ENCODE measurements at regions not wholly inside any gene's neighbourhood (a gene's known extent, or its start where the extent isn't known, plus 50 kb on each side); places are given as distances from the start of the nearest gene placed in this dataset.

DNA sequence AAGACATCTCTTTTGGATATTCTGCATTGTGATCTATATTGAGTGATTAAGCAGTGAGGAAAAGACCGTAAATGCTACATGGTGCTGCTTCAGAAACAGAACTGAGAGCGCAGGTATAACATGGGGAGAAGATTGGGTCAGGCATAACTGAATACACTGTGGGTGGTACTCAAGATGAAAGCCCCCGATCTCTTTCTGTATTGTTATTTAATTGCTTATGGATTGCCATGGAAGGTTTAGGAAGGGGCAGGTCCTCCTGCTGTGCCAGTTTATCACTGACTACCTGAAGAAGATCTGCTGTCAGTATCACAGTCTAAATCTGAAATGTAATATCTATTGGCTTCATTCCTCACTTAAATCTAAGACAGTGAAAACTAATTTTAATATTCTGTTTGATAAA is 1568.7 kb upstream of the CELF4 start:
- no peak for TF ChIP-seq TAF1 (IDR thresholded peaks at IDR 0.05; ENCODE audit: borderline replicate concordance, insufficient read depth, low read length)
- TF ChIP-seq, protein P1, sequence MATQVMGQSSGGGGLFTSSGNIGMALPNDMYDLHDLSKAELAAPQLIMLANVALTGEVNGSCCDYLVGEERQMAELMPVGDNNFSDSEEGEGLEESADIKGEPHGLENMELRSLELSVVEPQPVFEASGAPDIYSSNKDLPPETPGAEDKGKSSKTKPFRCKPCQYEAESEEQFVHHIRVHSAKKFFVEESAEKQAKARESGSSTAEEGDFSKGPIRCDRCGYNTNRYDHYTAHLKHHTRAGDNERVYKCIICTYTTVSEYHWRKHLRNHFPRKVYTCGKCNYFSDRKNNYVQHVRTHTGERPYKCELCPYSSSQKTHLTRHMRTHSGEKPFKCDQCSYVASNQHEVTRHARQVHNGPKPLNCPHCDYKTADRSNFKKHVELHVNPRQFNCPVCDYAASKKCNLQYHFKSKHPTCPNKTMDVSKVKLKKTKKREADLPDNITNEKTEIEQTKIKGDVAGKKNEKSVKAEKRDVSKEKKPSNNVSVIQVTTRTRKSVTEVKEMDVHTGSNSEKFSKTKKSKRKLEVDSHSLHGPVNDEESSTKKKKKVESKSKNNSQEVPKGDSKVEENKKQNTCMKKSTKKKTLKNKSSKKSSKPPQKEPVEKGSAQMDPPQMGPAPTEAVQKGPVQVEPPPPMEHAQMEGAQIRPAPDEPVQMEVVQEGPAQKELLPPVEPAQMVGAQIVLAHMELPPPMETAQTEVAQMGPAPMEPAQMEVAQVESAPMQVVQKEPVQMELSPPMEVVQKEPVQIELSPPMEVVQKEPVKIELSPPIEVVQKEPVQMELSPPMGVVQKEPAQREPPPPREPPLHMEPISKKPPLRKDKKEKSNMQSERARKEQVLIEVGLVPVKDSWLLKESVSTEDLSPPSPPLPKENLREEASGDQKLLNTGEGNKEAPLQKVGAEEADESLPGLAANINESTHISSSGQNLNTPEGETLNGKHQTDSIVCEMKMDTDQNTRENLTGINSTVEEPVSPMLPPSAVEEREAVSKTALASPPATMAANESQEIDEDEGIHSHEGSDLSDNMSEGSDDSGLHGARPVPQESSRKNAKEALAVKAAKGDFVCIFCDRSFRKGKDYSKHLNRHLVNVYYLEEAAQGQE (IDR thresholded peaks at IDR 0.05; ENCODE audit: insufficient read depth in 1 of 2, low read depth in 2 of 2, low read length in 2 of 2): no peak
- TF ChIP-seq FOXP2 (optimal IDR thresholded peaks at IDR 0.05; ENCODE audit: borderline replicate concordance, extremely low read depth, extremely low read length, insufficient read depth): no peak
- no peak for TF ChIP-seq POLR2AphosphoS5 (IDR thresholded peaks at IDR 0.05; ENCODE audit: low read depth, low read length)
- TF ChIP-seq SIN3A (IDR thresholded peaks at IDR 0.05; ENCODE audit: borderline replicate concordance, insufficient read depth, low read length): no peak

DNA sequence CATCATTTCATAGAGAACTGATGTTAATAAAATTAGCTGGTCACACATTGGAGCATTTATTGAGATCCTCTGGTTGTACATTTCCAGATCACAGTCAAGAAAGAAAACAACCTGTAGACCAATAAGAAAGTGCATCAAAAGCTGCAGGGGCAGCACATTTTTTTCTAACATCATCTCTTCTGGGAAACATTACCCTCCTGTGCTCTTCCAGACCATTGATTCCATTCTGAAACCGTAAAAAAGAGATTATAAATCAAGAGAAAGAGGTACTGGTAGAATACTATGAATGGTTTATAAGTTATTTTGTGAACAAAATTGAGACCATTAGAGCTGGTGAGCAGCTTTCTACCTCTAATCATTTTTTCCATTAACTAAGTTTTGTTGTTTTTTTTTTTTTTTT is 1548.2 kb upstream of the CELF4 start:
- TF ChIP-seq TAF1 (IDR thresholded peaks at IDR 0.05; ENCODE audit: borderline replicate concordance, insufficient read depth, low read length) (no peak), SIN3A (IDR thresholded peaks at IDR 0.05; ENCODE audit: borderline replicate concordance, insufficient read depth, low read length) (no peak), FOXP2 (optimal IDR thresholded peaks at IDR 0.05; ENCODE audit: borderline replicate concordance, extremely low read depth, extremely low read length, insufficient read depth) (no peak), POLR2AphosphoS5 (IDR thresholded peaks at IDR 0.05; ENCODE audit: low read depth, low read length) (no peak)
- TF ChIP-seq, protein P1 (IDR thresholded peaks at IDR 0.05; ENCODE audit: insufficient read depth in 1 of 2, low read depth in 2 of 2, low read length in 2 of 2): no peak

DNA sequence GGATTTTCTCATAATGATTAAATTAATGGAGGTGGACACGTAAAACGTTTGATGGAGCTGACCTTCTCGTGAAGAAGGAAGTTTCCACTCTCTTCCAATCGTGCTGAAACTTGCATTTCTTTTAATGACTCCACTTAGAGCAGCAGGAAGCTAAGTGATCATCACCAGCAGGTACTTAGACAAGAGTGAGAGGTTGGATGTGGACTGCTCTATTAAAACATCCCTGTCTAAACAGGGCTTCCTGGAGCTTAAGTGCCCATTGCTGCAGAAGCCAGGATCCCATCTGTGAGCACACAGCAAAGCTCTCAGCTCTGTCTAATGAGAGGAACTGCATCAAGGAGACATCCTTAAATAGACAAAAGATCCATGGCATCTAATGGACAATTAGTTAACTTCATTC is 1539.5 kb upstream of the CELF4 start:
- no peak for TF ChIP-seq TAF1 (IDR thresholded peaks at IDR 0.05; ENCODE audit: borderline replicate concordance, insufficient read depth, low read length)
- TF ChIP-seq SIN3A (IDR thresholded peaks at IDR 0.05; ENCODE audit: borderline replicate concordance, insufficient read depth, low read length): no peak
- no peak for TF ChIP-seq POLR2AphosphoS5 (IDR thresholded peaks at IDR 0.05; ENCODE audit: low read depth, low read length)
- no peak for TF ChIP-seq FOXP2 (optimal IDR thresholded peaks at IDR 0.05; ENCODE audit: borderline replicate concordance, extremely low read depth, extremely low read length, insufficient read depth)
- TF ChIP-seq, protein P1 (IDR thresholded peaks at IDR 0.05; ENCODE audit: insufficient read depth in 1 of 2, low read depth in 2 of 2, low read length in 2 of 2): no peak

DNA sequence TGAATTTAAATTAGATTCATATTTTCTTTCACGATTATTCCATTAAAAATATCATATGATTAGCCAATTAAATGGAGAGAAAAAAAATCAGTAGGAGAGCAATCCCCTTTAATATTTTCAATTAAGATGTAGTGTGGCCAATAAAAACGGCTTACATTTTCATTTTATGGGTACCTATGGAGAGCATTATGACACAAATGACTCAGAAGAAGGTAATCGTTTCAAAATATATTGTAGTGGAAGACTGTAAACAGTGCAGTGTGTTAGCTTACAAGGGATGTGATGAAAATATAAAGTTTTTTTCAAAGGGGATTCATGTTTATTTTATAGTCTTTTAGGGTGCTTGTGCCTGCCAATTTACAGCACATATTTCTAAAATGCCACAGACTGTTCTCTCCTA is 1507.4 kb upstream of the CELF4 start:
- TF ChIP-seq TAF1 (IDR thresholded peaks at IDR 0.05; ENCODE audit: borderline replicate concordance, insufficient read depth, low read length): no peak

DNA sequence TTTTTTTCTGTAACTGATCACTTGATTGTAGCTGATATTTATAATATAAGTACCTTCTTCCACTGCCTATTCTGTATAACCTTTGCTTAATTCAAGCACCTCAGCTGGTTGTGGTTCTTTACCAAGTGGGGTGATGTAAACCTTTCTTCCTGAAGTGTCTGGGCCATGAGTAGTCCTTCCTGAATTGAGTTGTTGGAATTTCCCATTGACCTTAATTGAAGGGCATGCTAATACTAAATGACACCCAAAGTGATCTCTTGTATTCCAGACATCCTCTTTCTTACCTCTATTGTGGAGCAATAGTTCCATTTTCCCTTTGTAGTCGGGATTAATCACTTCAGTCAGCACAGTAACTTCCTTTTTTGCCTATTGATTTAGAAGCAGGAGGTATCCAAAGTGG is 1496.8 kb upstream of the CELF4 start:
- no peak for TF ChIP-seq POLR2AphosphoS5 (IDR thresholded peaks at IDR 0.05; ENCODE audit: low read depth, low read length)
- TF ChIP-seq, protein P1 (IDR thresholded peaks at IDR 0.05; ENCODE audit: insufficient read depth in 1 of 2, low read depth in 2 of 2, low read length in 2 of 2): no peak
- no peak for TF ChIP-seq FOXP2 (optimal IDR thresholded peaks at IDR 0.05; ENCODE audit: borderline replicate concordance, extremely low read depth, extremely low read length, insufficient read depth)
- TF ChIP-seq TAF1 (IDR thresholded peaks at IDR 0.05; ENCODE audit: borderline replicate concordance, insufficient read depth, low read length): no peak
- TF ChIP-seq SIN3A (IDR thresholded peaks at IDR 0.05; ENCODE audit: borderline replicate concordance, insufficient read depth, low read length): no peak

Measured in PFSK-1 (cell line).